CD4-positive, alpha-beta T cell (primary cell): ENCODE measurements at regions not wholly inside any gene's neighbourhood (a gene's known extent, or its start where the extent isn't known, plus 50 kb on each side); places are given as distances from the start of the nearest gene placed in this dataset.
"Not testable (repeated sequence)": the region's sequence is repeated elsewhere in the genome, so short reads cannot be mapped to it uniquely, and the experiment has no call there.

Source experiments
- ATAC-seq: fragments of 200-7000 bp; cut with Tn5 transposase; one replicate; pipeline ENCODE4 v1.10.0; 2022; ENCODE audit warnings: mild to moderate bottlenecking; ENCODE audit not compliant: poor library complexity
- CTCF ChIA-PET: fragments of 350-600 bp; sonication (Branson Sonifier 250); formaldehyde crosslinking; loops from one replicate; lab custom pipeline; 2021; ENCODE audit warnings: antibody characterized with exemption, inconsistent platforms; lab: Charles Lee
- POLR2A ChIA-PET: fragments of 350-600 bp; sonication (Branson Sonifier 250); formaldehyde crosslinking; loops from one replicate; lab custom pipeline; 2021; ENCODE audit warnings: antibody characterized with exemption, inconsistent platforms; lab: Charles Lee
- DNase-seq, 14 experiments: peaks; one replicate each; pipeline ENCODE4 v3.0.0-alpha.2; 2013 to 2020; ENCODE audit warnings: mixed read lengths in 2 of 14
- H3K27ac ChIP-seq, 2 donors: one replicate each; pipeline versions ENCODE4 v1.5.1 to v1.7.0; 2013; ENCODE audit warnings: low read length in 2 of 2, low read depth in 1 of 2, mild to moderate bottlenecking in 1 of 2
- H3K27me3 ChIP-seq, 2 experiments: 1 replicate in 1 of 2; 2 replicates in 1 of 2; pipeline versions ENCODE4 v1.6.1 to v1.7.0; 2013; ENCODE audit warnings: low read length in 2 of 2, control low read depth in 1 of 2, mild to moderate bottlenecking in 1 of 2, moderate library complexity in 1 of 2; ENCODE audit not compliant: insufficient read depth in 2 of 2, control insufficient read depth in 1 of 2
- H3K36me3 ChIP-seq: one replicate; pipeline ENCODE4 v1.6.1; 2013; ENCODE audit warnings: low read length, control low read depth; ENCODE audit not compliant: insufficient read depth
- H3K4me1 ChIP-seq: one replicate; pipeline ENCODE4 v1.6.1; 2013; ENCODE audit warnings: low read length, control low read depth; ENCODE audit not compliant: insufficient read depth
- H3K4me3 ChIP-seq: one replicate; pipeline ENCODE4 v1.5.1; 2013; ENCODE audit warnings: mild to moderate bottlenecking, low read length, moderate library complexity
- H3K9me3 ChIP-seq, 2 experiments: 1 replicate in 1 of 2; 2 replicates in 1 of 2; pipeline versions ENCODE4 v1.6.1 to v1.7.0; 2013; ENCODE audit warnings: low read length in 2 of 2, mild to moderate bottlenecking in 2 of 2, control low read depth in 1 of 2, moderate library complexity in 1 of 2; ENCODE audit not compliant: control insufficient read depth in 1 of 2, insufficient read depth in 1 of 2
- H3K27ac Mint-ChIP-seq: one replicate; pipeline ENCODE4 v1.8.0; 2020; ENCODE audit warnings: mixed read lengths
- H3K27me3 Mint-ChIP-seq: one replicate; pipeline ENCODE4 v1.8.0; 2021; ENCODE audit warnings: mixed read lengths
- H3K36me3 Mint-ChIP-seq: one replicate; pipeline ENCODE4 v1.8.0; 2021; ENCODE audit warnings: low read depth, mixed read lengths
- H3K4me1 Mint-ChIP-seq: one replicate; pipeline ENCODE4 v1.8.0; 2021; ENCODE audit warnings: low read depth, mixed read lengths
- H3K4me3 Mint-ChIP-seq: one replicate; pipeline ENCODE4 v1.8.0; 2020; ENCODE audit warnings: mild to moderate bottlenecking, mixed read lengths
- H3K9me3 Mint-ChIP-seq: one replicate; pipeline ENCODE4 v1.8.0; 2020; ENCODE audit warnings: mixed read lengths
- CTCF ChIP-seq: fragments of 200-600 bp; IDR thresholded peaks from one replicate; pipeline ENCODE4 v1.8.0; 2022; ENCODE audit warnings: antibody characterized with exemption, mild to moderate bottlenecking
- intact Hi-C, 2 experiments: fragments of 100-400 bp; cut with DNase I in 1 of 2; cut with micrococcal nuclease in 1 of 2; formaldehyde crosslinking; loops; one replicate each; pipeline versions ENCODE4 v1.15.1 to v1.9.0; 2023 to 2025; cut with DNase I, micrococcal nuclease

- Mint-ChIP-seq H3K27me3 (peaks cover 36% of the 10 kb centered on the region), H3K36me3 (no peaks in the 10 kb centered on the region), H3K4me1 (peaks cover 4% of the 10 kb centered on the region), H3K9me3 (no peaks in the 10 kb centered on the region), H3K27ac (no peak overlapping the region), H3K4me3 (no peak overlapping the region)
- H3K9me3 ChIP-seq: no peaks in the 10 kb centered on the region
- no peak overlapping the region for H3K4me3 ChIP-seq
- peaks cover 3% of the 10 kb centered on the region for H3K4me1 ChIP-seq
- intact Hi-C loops: loop anchor here in 1 of 2 experiments (10.0 kb wide), 1 partner anchor 554 kb away; no protein-coding TSS in a partner anchor
- CTCF ChIA-PET: interaction anchor here (1.1 kb wide), 1 partner anchor 11 kb away, joined by 5 read pairs; no protein-coding TSS in a partner anchor
- H3K36me3 ChIP-seq: no peaks in the 10 kb centered on the region
- TF ChIP-seq CTCF: no peak
- ATAC-seq (no peak), DNase-seq (no peak)
- H3K27ac ChIP-seq: no peak overlapping the region
- peaks cover 6 to 8% of the 10 kb centered on the region in 2 experiments for H3K27me3 ChIP-seq
- POLR2A ChIA-PET: interaction anchor here (0.8 kb wide), 1 partner anchor 9 kb away, joined by 3 read pairs; no protein-coding TSS in a partner anchor
Measured at GRCh38 chr18:59079264-59079663, 60.4 kb upstream of the SEC11C start.

- H3K27ac Mint-ChIP-seq, H3K27ac ChIP-seq, H3K36me3 ChIP-seq, H3K4me3 ChIP-seq, H3K4me3 Mint-ChIP-seq, ATAC-seq, H3K4me1 ChIP-seq, H3K9me3 ChIP-seq, H3K4me1 Mint-ChIP-seq, H3K27me3 ChIP-seq, H3K36me3 Mint-ChIP-seq, H3K9me3 Mint-ChIP-seq, DNase-seq: not testable (repeated sequence)
- intact Hi-C loops: loop anchor here in 1 of 2 experiments (5.0 to 10.0 kb wide), 2 partner anchors 322 to 555 kb away; no protein-coding TSS in a partner anchor
- ChIA-PET CTCF (interaction anchor here (1.1 kb wide), 2 partner anchors 9 to 12 kb away, joined by 3 to 5 read pairs; no protein-coding TSS in a partner anchor), POLR2A (interaction anchor here (0.8 kb wide), 1 partner anchor 9 kb away, joined by 3 read pairs; no protein-coding TSS in a partner anchor)
- peaks cover 36% of the 10 kb centered on the region for H3K27me3 Mint-ChIP-seq
Measured at GRCh38 chr18:59079687-59080501, 59.8 kb upstream of the SEC11C start.

GRCh38 chr18:59083136-59083818, 56.4 kb upstream of the SEC11C start:
- Histone ChIP-seq H3K9me3 (no peaks in the 10 kb centered on the region), H3K36me3 (no peaks in the 10 kb centered on the region), H3K27me3 (peaks cover 6 to 8% of the 10 kb centered on the region in 2 experiments), H3K27ac (no peak overlapping the region), H3K4me3 (no peak overlapping the region), H3K4me1 (peaks cover 8% of the 10 kb centered on the region)
- TF ChIP-seq CTCF: no peak
- Mint-ChIP-seq H3K27ac (no peak overlapping the region), H3K27me3 (peaks cover 23% of the 10 kb centered on the region), H3K4me1 (peaks cover 18% of the 10 kb centered on the region), H3K4me3 (no peak overlapping the region), H3K36me3 (no peaks in the 10 kb centered on the region), H3K9me3 (no peaks in the 10 kb centered on the region)
- ChIA-PET CTCF (interaction anchor here (1.3 to 3.2 kb wide), 2 partner anchors 12 to 21 kb away, joined by 3 to 12 read pairs; no protein-coding TSS in a partner anchor), POLR2A (interaction anchor here (0.6 kb wide), 1 partner anchor 197 kb away, joined by 4 read pairs; no protein-coding TSS in a partner anchor)
- DNase-seq (no peak), ATAC-seq (no peak)
- intact Hi-C loops: loop anchor here in 1 of 2 experiments (5.0 kb wide), 1 partner anchor 319 kb away; no protein-coding TSS in a partner anchor
